GM12875 (cell line): ENCODE measurements at regions not wholly inside any gene's neighbourhood (a gene's known extent, or its start where the extent isn't known, plus 50 kb on each side); places are given as distances from the start of the nearest gene placed in this dataset.

ENCODE experiments used
- H3K4me3 ChIP-seq: one replicate; pipeline ENCODE4 v1.5.1; 2011; ENCODE audit warnings: low read depth, low read length, control low read depth
- TF ChIP-seq, protein P1 (sequence below): IDR thresholded peaks from 2 replicates; pipeline ENCODE4 v1.5.1; 2011; ENCODE audit warnings: low read depth, mild to moderate bottlenecking, control low read depth, inconsistent platforms, low read length, moderate library complexity, borderline replicate concordance; ENCODE audit not compliant: insufficient read depth

GRCh38 chr2:150866431-150866830 lies 379.0 kb upstream of the RND3 start:
- H3K4me3 ChIP-seq: no peak overlapping the region
- TF ChIP-seq, protein P1, sequence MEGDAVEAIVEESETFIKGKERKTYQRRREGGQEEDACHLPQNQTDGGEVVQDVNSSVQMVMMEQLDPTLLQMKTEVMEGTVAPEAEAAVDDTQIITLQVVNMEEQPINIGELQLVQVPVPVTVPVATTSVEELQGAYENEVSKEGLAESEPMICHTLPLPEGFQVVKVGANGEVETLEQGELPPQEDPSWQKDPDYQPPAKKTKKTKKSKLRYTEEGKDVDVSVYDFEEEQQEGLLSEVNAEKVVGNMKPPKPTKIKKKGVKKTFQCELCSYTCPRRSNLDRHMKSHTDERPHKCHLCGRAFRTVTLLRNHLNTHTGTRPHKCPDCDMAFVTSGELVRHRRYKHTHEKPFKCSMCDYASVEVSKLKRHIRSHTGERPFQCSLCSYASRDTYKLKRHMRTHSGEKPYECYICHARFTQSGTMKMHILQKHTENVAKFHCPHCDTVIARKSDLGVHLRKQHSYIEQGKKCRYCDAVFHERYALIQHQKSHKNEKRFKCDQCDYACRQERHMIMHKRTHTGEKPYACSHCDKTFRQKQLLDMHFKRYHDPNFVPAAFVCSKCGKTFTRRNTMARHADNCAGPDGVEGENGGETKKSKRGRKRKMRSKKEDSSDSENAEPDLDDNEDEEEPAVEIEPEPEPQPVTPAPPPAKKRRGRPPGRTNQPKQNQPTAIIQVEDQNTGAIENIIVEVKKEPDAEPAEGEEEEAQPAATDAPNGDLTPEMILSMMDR: no peak

DNA sequence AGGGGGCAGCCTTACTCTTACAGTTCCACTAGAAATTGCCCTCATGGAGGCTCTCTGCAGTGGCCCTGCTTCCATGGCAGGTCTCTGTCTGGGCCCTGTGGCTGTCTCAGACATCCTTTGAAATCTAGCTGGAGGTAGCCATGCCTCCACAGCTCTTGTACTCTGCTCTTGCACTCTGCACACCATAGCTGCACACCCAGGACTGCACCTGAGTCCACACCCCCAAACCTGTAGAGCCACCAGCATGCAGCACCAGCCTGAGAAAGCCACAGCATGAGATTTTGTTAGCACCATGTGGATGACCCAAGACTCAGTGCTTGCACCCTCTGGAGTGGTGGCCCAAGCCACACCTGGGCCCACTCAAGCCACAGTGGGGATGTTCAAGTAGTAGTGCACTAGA lies 376.2 kb upstream of the RND3 start:
- no peak overlapping the region for H3K4me3 ChIP-seq
- TF ChIP-seq, protein P1: no peak

- TF ChIP-seq, protein P1: no peak
- no peak overlapping the region for H3K4me3 ChIP-seq
These were observed 372.8 kb upstream of the RND3 start for GRCh38 chr2:150860301-150860700.

- TF ChIP-seq, protein P1: no peak
- H3K4me3 ChIP-seq: no peak overlapping the region
These were observed 372.4 kb upstream of the RND3 start for GRCh38 chr2:150859877-150860276.

- TF ChIP-seq, protein P1: no peak
- no peak overlapping the region for H3K4me3 ChIP-seq
These were observed 371.7 kb upstream of the RND3 start for GRCh38 chr2:150859162-150859561.

- TF ChIP-seq, protein P1: no peak
- no peak overlapping the region for H3K4me3 ChIP-seq
These were observed 370.9 kb upstream of the RND3 start for GRCh38 chr2:150858382-150858781.

DNA sequence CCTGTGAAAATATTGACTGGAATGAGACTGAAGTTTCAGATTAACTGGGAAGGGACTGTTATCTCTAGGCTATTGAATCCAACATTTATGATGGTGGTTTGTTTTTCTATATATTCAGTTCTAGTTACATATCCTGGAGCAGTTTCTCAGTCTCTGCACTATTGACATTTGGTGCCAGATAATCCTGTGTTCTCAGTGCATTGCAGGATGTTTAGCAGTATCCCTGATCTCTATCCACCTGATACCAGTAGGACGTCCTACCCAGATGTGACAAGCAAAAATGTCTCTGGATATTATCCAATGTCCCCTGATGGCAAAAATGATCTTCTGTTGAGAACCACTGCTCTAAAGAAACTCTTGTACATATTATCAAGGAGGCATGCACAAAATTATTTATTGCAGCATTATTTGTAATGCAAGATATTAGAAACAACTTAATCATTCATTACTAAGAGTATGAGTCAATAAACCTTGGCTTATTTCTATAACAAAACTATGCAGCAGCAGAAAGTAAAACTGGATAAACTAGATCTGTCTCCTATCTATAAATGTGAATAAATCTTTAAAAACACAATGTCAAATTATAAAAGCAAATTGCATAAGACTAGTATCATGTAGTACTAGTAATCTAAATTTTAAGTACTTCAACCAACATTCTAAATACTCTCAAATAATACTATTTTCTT lies 369.3 kb upstream of the RND3 start:
- TF ChIP-seq, protein P1: no peak

More for the DNA sequence above, 369.3 kb upstream of the RND3 start:
- no peak overlapping the region for H3K4me3 ChIP-seq
